HepG2 (cell line): ENCODE measurements at regions not wholly inside any gene's neighbourhood (a gene's known extent, or its start where the extent isn't known, plus 50 kb on each side); places are given as distances from the start of the nearest gene placed in this dataset.
A peak's percentile ranks its signal among the peaks of the same experiment; 100 is the strongest.

Experiments
- ATAC-seq: fragments of 200-7000 bp; cut with Tn5 transposase; 3 replicates; pipeline ENCODE4 v1.9.1; 2020; ENCODE audit warnings: mild to moderate bottlenecking, moderate library complexity
- BruUV-seq: library from RNA; stranded (reverse); fragments of 400-500 nt; replicated peaks from 2 replicates; lab custom pipeline; 2021; lab: Mats Ljungman, UMichigan
- CTCF ChIA-PET: fragments of 300-600 bp; formaldehyde crosslinking; extraction: SDS; loops from one replicate; lab custom pipeline; 2021; ENCODE audit warnings: low total read pairs, inconsistent platforms, low intra/inter-chr PET ratio; lab: Yijun Ruan, JAX
- POLR2A ChIA-PET: fragments of 350-600 bp; sonication (Branson Sonifier 250); formaldehyde crosslinking; loops from one replicate; lab custom pipeline; 2020; ENCODE audit warnings: antibody characterized with exemption, inconsistent platforms; lab: Yijun Ruan, JAX
- DNase-seq: peaks from one replicate; pipeline ENCODE4 v3.0.0-alpha.2; 2015; ENCODE audit warnings: low spot score
- FAIRE-seq: peaks from 3 replicates; lab custom pipeline; 2011; peaks lifted over from hg19 to GRCh38; lab: Jason Lieb, UNC
- H2AFZ ChIP-seq: one replicate; pipeline ENCODE4 v1.6.1; 2011; ENCODE audit warnings: low read length, inconsistent platforms
- H3K27ac ChIP-seq: fragments of 300-600 bp; 3 replicates; pipeline ENCODE4 v1.8.0; 2011; ENCODE audit warnings: mixed run types, mild to moderate bottlenecking, mixed read lengths, low read length, inconsistent platforms; ENCODE audit not compliant: insufficient read depth; ENCODE audit errors: extremely low read length
- H3K27me3 ChIP-seq, 2 experiments: fragments of 200-600 bp in 1 of 2; 2 replicates in 1 of 2; 3 replicates in 1 of 2; pipeline versions ENCODE4 v1.6.0 to v1.8.0; 2011; ENCODE audit warnings: low read length in 2 of 2, mild to moderate bottlenecking in 2 of 2, moderate library complexity in 2 of 2, inconsistent platforms in 1 of 2; ENCODE audit not compliant: insufficient read depth in 2 of 2, control insufficient read depth in 1 of 2
- H3K36me3 ChIP-seq, 2 experiments: fragments of 200-600 bp in 1 of 2; replicated peaks in 1 of 2; 2 replicates in 1 of 2; 3 replicates in 1 of 2; pipeline versions ENCODE4 v1.5.1 to v1.8.0; 2011; ENCODE audit warnings: low read length in 2 of 2, inconsistent platforms in 1 of 2; ENCODE audit not compliant: insufficient read depth in 2 of 2, control insufficient read depth in 1 of 2
- H3K4me1 ChIP-seq: 2 replicates; pipeline ENCODE4 v1.5.1; 2012; ENCODE audit warnings: low read length, inconsistent platforms; ENCODE audit not compliant: insufficient read depth
- H3K4me2 ChIP-seq: 2 replicates; pipeline ENCODE4 v1.6.0; 2011; ENCODE audit warnings: low read depth, low read length, inconsistent platforms
- H3K4me3 ChIP-seq, 3 experiments: fragments of 200-600 bp in 1 of 3; sonication (generic), shearing (Covaris generic) in 1 of 3; replicated peaks in 1 of 3; 2 replicates each; pipeline ENCODE4 v1.5.1; 2011 to 2016; ENCODE audit warnings: low read length in 3 of 3, inconsistent platforms in 2 of 3, low read depth in 2 of 3, mild to moderate bottlenecking in 2 of 3, control low read depth in 1 of 3, mixed read lengths in 1 of 3; ENCODE audit not compliant: insufficient read depth in 1 of 3
- H3K79me2 ChIP-seq: one replicate; pipeline ENCODE4 v1.6.1; 2011; ENCODE audit warnings: low read length, inconsistent platforms; ENCODE audit not compliant: insufficient read depth
- H3K9ac ChIP-seq: 2 replicates; pipeline ENCODE4 v1.6.0; 2011; ENCODE audit warnings: mild to moderate bottlenecking, low read depth, low read length, inconsistent platforms; ENCODE audit not compliant: insufficient read depth
- H3K9me3 ChIP-seq: 2 replicates; pipeline ENCODE4 v1.5.1; 2012; ENCODE audit warnings: mild to moderate bottlenecking, low read length
- H4K20me1 ChIP-seq: 2 replicates; pipeline ENCODE4 v1.6.0; 2011; ENCODE audit warnings: inconsistent platforms, mild to moderate bottlenecking, low read length, moderate library complexity; ENCODE audit not compliant: insufficient read depth
- CAMTA2 ChIP-seq: sonication (generic); formaldehyde crosslinking; IDR thresholded peaks from 2 replicates; pipeline ENCODE4 v1.4.0; 2020; ENCODE audit warnings: mild to moderate bottlenecking, missing genetic modification reagents, borderline replicate concordance
- DPF2 ChIP-seq: sonication (generic); formaldehyde crosslinking; IDR thresholded peaks from 2 replicates; pipeline ENCODE4 v1.4.0; 2020; ENCODE audit warnings: mild to moderate bottlenecking, low read depth, missing genetic modification reagents, borderline replicate concordance
- ELF4 ChIP-seq: sonication (generic); formaldehyde crosslinking; IDR thresholded peaks from 2 replicates; pipeline ENCODE4 v1.5.0; 2020; ENCODE audit warnings: missing genetic modification reagents, mild to moderate bottlenecking, moderate library complexity, borderline replicate concordance
- GFI1 ChIP-seq: sonication (generic); formaldehyde crosslinking; IDR thresholded peaks from 2 replicates; pipeline ENCODE4 v1.5.0; 2020; ENCODE audit warnings: missing genetic modification reagents, mild to moderate bottlenecking, borderline replicate concordance
- JUN ChIP-seq: sonication (generic); formaldehyde crosslinking; IDR thresholded peaks from 2 replicates; pipeline ENCODE4 v1.4.0; 2020; ENCODE audit warnings: mild to moderate bottlenecking, missing genetic modification reagents
- MED8 ChIP-seq: sonication (generic); formaldehyde crosslinking; IDR thresholded peaks from 2 replicates; pipeline ENCODE4 v1.8.1; 2023; ENCODE audit warnings: mild to moderate bottlenecking, missing genetic modification reagents; ENCODE audit not compliant: insufficient replicate concordance
- MTA3 ChIP-seq: sonication (generic); formaldehyde crosslinking; IDR thresholded peaks from 2 replicates; pipeline ENCODE4 v1.4.0; 2020; ENCODE audit warnings: missing genetic modification reagents
- NFE2 ChIP-seq: sonication (generic); formaldehyde crosslinking; IDR thresholded peaks from 2 replicates; pipeline ENCODE4 v1.4.0; 2020; ENCODE audit warnings: missing genetic modification reagents
- NFRKB ChIP-seq: fragments of 450-650 bp; IDR thresholded peaks from 2 replicates; pipeline ENCODE4 v1.6.1; 2017
- RFX5 ChIP-seq: IDR thresholded peaks from 2 replicates; pipeline ENCODE4 v1.6.1; 2011; ENCODE audit warnings: low read depth, low read length, improper control_type of control experiment
- SOX13 ChIP-seq, 3 experiments: fragments of 450-650 bp in 1 of 3; sonication (generic) in 1 of 3; formaldehyde crosslinking in 1 of 3; IDR thresholded peaks in 2 of 3; conservative IDR thresholded peaks in 1 of 3; 2 replicates each; pipeline versions ENCODE4 v1.5.0 to v1.6.1; 2016 to 2020; ENCODE audit warnings: antibody characterized with exemption in 1 of 3, mild to moderate bottlenecking in 1 of 3, missing compliant biosample characterization in 1 of 3, missing genetic modification reagents in 1 of 3, moderate library complexity in 1 of 3
- ZBTB7B ChIP-seq: sonication (generic); formaldehyde crosslinking; IDR thresholded peaks from 2 replicates; pipeline ENCODE4 v1.4.0; 2020; ENCODE audit warnings: missing genetic modification reagents
- ZNF558 ChIP-seq: sonication (generic); formaldehyde crosslinking; IDR thresholded peaks from 2 replicates; pipeline ENCODE4 v1.9.0; 2022; ENCODE audit warnings: mild to moderate bottlenecking, missing genetic modification reagents, borderline replicate concordance
- ZNF792 ChIP-seq: IDR thresholded peaks from 2 replicates; pipeline ENCODE4 v1.6.1; 2016
- WGBS: methylation state at CpG from one replicate; pipeline ENCODE4 v1.1.6; 2017; ENCODE audit warnings: low lambda C conversion rate; 5-methylcytosine and 5-hydroxymethylcytosine counted together
- in situ Hi-C: cut with HindIII; loops from 2 replicates; pipeline ENCODE4 v1.10.0; 2017; ENCODE audit warnings: low pct_unique_long_range_greater_than_20kb; ENCODE audit not compliant: extremely low pct_ligation_motif_present
- intact Hi-C: fragments of 100-400 bp; cut with micrococcal nuclease; formaldehyde crosslinking; loops from one replicate; pipeline ENCODE4 v1.10.0; 2022; ENCODE audit not compliant: unreplicated experiment
- TF ChIP-seq, protein P1 (sequence below): sonication (generic); formaldehyde crosslinking; IDR thresholded peaks from 2 replicates; pipeline ENCODE4 v1.5.1; 2020; ENCODE audit warnings: missing genetic modification reagents, mild to moderate bottlenecking, borderline replicate concordance
- TF ChIP-seq, protein P2 (sequence below): sonication (generic); formaldehyde crosslinking; IDR thresholded peaks from 2 replicates; pipeline ENCODE4 v1.4.0; 2020; ENCODE audit warnings: missing genetic modification reagents
- TF ChIP-seq, protein P3 (sequence below): sonication (generic); formaldehyde crosslinking; IDR thresholded peaks from 2 replicates; pipeline ENCODE4 v1.9.0; 2021; ENCODE audit warnings: missing genetic modification reagents, borderline replicate concordance
- TF ChIP-seq, protein P4 (sequence below): sonication (generic); formaldehyde crosslinking; IDR thresholded peaks from 2 replicates; pipeline ENCODE4 v1.8.0; 2022; ENCODE audit warnings: missing genetic modification reagents, mild to moderate bottlenecking, borderline replicate concordance

DNA sequence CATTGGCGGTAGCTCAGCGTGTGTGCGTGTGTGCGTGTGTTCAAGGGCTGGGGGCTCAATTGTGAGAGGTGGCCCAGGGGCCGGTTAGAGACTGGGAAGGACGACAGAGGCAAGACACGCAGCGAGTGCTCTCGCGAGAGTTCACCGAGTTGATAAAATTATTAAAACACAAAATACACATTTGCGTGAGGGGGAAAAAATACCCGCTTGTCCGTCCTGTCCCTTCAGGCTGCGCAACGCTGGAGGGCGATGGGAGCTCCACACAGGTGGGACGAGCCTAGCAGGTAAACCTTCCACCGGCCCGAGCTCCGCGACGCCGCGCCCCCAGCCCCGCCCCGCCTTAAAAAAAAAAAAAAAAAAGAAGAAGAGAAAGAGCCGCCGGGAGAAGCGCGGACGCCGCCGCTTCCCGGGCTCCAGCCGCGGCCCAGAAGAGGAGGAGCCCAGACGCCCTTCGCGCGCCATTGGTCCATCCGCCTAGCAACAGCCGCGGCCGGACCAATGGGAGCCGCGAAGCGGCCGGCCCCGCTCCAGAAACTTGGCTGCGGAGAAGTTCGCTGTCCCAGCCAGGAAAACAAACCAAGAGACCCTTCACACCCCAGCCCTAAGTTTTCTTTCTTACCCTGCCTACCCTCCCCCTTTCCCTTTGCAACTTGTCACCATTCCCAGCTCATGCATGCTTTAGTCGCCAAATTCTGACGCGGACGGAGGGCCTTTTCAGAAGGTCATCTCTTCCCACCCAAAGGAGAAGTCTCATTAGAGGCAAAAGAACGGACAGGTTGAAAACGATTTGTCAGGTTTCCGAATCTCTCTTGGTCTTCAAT lies 169.9 kb upstream of the MAF start:
- BruUV-seq, result no TSS peak
- FAIRE-seq, result no peak
- peak; percentile 63 for DNase-seq
- Histone ChIP-seq H3K9ac (peak overlapping the region; percentile 33; the same call in 1 of the 2 replicates), H3K9me3 (no peaks in the 10 kb centered on the region), H3K4me2 (peak overlapping the region; percentile 99), H4K20me1 (no peaks in the 10 kb centered on the region), H3K4me3 (peak overlapping the region; percentile 58 to 71 (median 62)), H2AFZ (peak overlapping the region; percentile 82), H3K27me3 (peaks cover 0 to 24% of the 10 kb centered on the region in 2 experiments; a peak in 2 of 5 replicates), H3K4me1 (peaks cover 33% of the 10 kb centered on the region), H3K27ac (no peak overlapping the region), H3K36me3 (no peaks in the 10 kb centered on the region), H3K79me2 (no peaks in the 10 kb centered on the region)
- ChIA-PET CTCF (no interaction called here), POLR2A (interaction anchor here (0.6 to 0.9 kb wide), 2 partner anchors 256 to 493 kb away, joined by 3 read pairs; no protein-coding TSS in a partner anchor)
- WGBS, result 3% methylated on average over 59 of the region's 59 CpGs
- intact Hi-C loops (loop anchor here (1.0 to 5.0 kb wide), 2 partner anchors 30 to 168 kb away; partner anchors contain the start of gene MAF), in situ Hi-C loops (no loop called here)
- ATAC-seq, result peak; percentile 98
- TF ChIP-seq, protein P1, sequence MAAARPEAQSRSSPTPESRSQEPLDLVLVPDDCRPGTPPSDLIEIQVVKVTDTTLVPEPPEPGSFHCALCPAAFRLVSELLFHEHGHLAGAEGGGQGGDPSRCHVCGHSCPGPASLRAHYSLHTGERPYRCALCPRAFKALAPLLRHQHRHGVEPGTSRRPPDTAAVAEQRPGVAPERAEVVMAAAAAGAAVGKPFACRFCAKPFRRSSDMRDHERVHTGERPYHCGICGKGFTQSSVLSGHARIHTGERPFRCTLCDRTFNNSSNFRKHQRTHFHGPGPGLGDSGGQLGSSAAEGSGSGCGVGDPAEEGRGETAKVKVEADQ, result no peak
- TF ChIP-seq ZNF792 (CRISPR knock-in tag) (no peak), NFRKB (no peak), ZBTB7B (CRISPR knock-in tag) (no peak), ELF4 (CRISPR knock-in tag) (no peak), ZNF558 (CRISPR knock-in tag) (no peak), MTA3 (CRISPR knock-in tag) (no peak), RFX5 (peak; percentile 98), NFE2 (CRISPR knock-in tag) (no peak), GFI1 (no peak), MED8 (CRISPR knock-in tag) (no peak), JUN (CRISPR knock-in tag) (no peak), CAMTA2 (CRISPR knock-in tag) (no peak), DPF2 (no peak), SOX13 (IDR thresholded peaks at IDR 0.05) (no peak), SOX13 (CRISPR knock-in tag; conservative IDR thresholded peaks at IDR 0.05 in 1 of 2, IDR thresholded peaks at IDR 0.05 in 1 of 2) (no peak)
- TF ChIP-seq, protein P2, sequence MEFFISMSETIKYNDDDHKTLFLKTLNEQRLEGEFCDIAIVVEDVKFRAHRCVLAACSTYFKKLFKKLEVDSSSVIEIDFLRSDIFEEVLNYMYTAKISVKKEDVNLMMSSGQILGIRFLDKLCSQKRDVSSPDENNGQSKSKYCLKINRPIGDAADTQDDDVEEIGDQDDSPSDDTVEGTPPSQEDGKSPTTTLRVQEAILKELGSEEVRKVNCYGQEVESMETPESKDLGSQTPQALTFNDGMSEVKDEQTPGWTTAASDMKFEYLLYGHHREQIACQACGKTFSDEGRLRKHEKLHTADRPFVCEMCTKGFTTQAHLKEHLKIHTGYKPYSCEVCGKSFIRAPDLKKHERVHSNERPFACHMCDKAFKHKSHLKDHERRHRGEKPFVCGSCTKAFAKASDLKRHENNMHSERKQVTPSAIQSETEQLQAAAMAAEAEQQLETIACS (CRISPR knock-in tag), result no peak
- TF ChIP-seq, protein P3, sequence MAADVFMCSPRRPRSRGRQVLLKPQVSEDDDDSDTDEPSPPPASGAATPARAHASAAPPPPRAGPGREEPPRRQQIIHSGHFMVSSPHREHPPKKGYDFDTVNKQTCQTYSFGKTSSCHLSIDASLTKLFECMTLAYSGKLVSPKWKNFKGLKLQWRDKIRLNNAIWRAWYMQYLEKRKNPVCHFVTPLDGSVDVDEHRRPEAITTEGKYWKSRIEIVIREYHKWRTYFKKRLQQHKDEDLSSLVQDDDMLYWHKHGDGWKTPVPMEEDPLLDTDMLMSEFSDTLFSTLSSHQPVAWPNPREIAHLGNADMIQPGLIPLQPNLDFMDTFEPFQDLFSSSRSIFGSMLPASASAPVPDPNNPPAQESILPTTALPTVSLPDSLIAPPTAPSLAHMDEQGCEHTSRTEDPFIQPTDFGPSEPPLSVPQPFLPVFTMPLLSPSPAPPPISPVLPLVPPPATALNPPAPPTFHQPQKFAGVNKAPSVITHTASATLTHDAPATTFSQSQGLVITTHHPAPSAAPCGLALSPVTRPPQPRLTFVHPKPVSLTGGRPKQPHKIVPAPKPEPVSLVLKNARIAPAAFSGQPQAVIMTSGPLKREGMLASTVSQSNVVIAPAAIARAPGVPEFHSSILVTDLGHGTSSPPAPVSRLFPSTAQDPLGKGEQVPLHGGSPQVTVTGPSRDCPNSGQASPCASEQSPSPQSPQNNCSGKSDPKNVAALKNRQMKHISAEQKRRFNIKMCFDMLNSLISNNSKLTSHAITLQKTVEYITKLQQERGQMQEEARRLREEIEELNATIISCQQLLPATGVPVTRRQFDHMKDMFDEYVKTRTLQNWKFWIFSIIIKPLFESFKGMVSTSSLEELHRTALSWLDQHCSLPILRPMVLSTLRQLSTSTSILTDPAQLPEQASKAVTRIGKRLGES (CRISPR knock-in tag), result no peak
- TF ChIP-seq, protein P4, sequence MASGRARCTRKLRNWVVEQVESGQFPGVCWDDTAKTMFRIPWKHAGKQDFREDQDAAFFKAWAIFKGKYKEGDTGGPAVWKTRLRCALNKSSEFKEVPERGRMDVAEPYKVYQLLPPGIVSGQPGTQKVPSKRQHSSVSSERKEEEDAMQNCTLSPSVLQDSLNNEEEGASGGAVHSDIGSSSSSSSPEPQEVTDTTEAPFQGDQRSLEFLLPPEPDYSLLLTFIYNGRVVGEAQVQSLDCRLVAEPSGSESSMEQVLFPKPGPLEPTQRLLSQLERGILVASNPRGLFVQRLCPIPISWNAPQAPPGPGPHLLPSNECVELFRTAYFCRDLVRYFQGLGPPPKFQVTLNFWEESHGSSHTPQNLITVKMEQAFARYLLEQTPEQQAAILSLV (CRISPR knock-in tag), result no peak
